GM18505 (cell line): ENCODE measurements at regions not wholly inside any gene's neighbourhood (a gene's known extent, or its start where the extent isn't known, plus 50 kb on each side); places are given as distances from the start of the nearest gene placed in this dataset.
"Not testable (repeated sequence)": the region's sequence is repeated elsewhere in the genome, so short reads cannot be mapped to it uniquely, and the experiment has no call there.

Source experiments
- ATAC-seq: cut with Tn5 transposase; IDR thresholded peaks from one replicate; pipeline ENCODE4 v1.9.1; 2021; ENCODE audit not compliant: unreplicated experiment
- POLR2A ChIP-seq: IDR thresholded peaks from 4 replicates; pipeline ENCODE4 v1.6.1; 2011; ENCODE audit warnings: borderline replicate concordance; ENCODE audit not compliant: insufficient read depth, insufficient read length; ENCODE audit errors: extremely low read depth

- no peak for TF ChIP-seq POLR2A
- no peak for ATAC-seq
Measured at GRCh38 chr2:228956701-228957474, 314.2 kb downstream of the PID1 start.

GRCh38 chr2:228949831-228950230 is 321.3 kb downstream of the PID1 start:
- no peak for TF ChIP-seq POLR2A
- no peak for ATAC-seq

GRCh38 chr2:228945710-228946109 is 325.4 kb downstream of the PID1 start:
- no peak for TF ChIP-seq POLR2A
- no peak for ATAC-seq

- no peak for TF ChIP-seq POLR2A
- no peak for ATAC-seq
Measured at GRCh38 chr2:228942856-228943255, 328.2 kb downstream of the PID1 start.

- TF ChIP-seq POLR2A, result no peak
- no peak for ATAC-seq
Measured at GRCh38 chr2:228938629-228939028, 332.5 kb downstream of the PID1 start.

GRCh38 chr2:228927028-228928010 is 343.8 kb downstream of the PID1 start:
- ATAC-seq, result no peak

GRCh38 chr2:228919808-228920207 is 351.3 kb downstream of the PID1 start:
- no peak for TF ChIP-seq POLR2A

More at GRCh38 chr2:228927028-228928010, 343.8 kb downstream of the PID1 start:
- no peak for TF ChIP-seq POLR2A

GRCh38 chr2:228917220-228917619 is 353.9 kb downstream of the PID1 start:
- no peak for ATAC-seq
- no peak for TF ChIP-seq POLR2A

More at GRCh38 chr2:228919808-228920207, 351.3 kb downstream of the PID1 start:
- ATAC-seq, result no peak

GRCh38 chr2:228916416-228917090 is 354.5 kb downstream of the PID1 start:
- no peak for ATAC-seq
- TF ChIP-seq POLR2A, result no peak

GRCh38 chr2:228913176-228913575 is 357.9 kb downstream of the PID1 start:
- no peak for ATAC-seq
- no peak for TF ChIP-seq POLR2A

- ATAC-seq, result not testable (repeated sequence)
Measured at GRCh38 chr2:228910872-228911271, 360.2 kb downstream of the PID1 start.

- no peak for TF ChIP-seq POLR2A
- no peak for ATAC-seq
Measured at GRCh38 chr2:228902176-228902575, 368.9 kb downstream of the PID1 start.

GRCh38 chr2:228901531-228901930 is 369.6 kb downstream of the PID1 start:
- no peak for ATAC-seq
- TF ChIP-seq POLR2A, result no peak
